ENCODE measurements at regions not wholly inside any gene's neighbourhood (a gene's known extent, or its start where the extent isn't known, plus 50 kb on each side); places are given as distances from the start of the nearest gene placed in this dataset.

DNA sequence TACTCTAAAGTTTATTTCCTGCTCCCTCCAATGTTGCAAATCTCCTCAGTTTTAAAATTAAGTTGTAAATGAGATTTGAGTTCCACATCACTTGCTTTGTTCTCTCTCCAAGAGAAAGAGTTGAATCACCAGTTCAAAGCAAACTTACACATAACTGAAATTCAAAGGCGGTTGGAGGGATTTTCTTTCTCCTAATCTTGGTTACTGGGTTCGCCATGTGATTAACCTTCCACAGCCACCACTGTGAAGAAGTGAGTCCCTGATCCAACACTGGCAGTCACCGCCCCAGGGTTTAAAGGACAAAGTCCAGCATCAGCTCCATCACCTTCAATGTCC is 247.1 kb downstream of the MYCN start:
- TF ChIP-seq CTCF (IDR thresholded peaks at IDR 0.05) (no peak), POLR2A (IDR thresholded peaks at IDR 0.05) (no peak)
